ENCODE measurements at regions not wholly inside any gene's neighbourhood (a gene's known extent, or its start where the extent isn't known, plus 50 kb on each side); places are given as distances from the start of the nearest gene placed in this dataset.

- Mint-ChIP-seq H3K27me3 (ENCODE audit: insufficient read depth, unreplicated experiment) (peaks cover 3% of the 10 kb centered on the region), H3K27ac (ENCODE audit: unreplicated experiment) (no peak overlapping the region), H3K4me3 (ENCODE audit: unreplicated experiment) (no peak overlapping the region), H3K9me3 (ENCODE audit: unreplicated experiment) (no peaks in the 10 kb centered on the region), H3K4me1 (ENCODE audit: low read depth, unreplicated experiment) (no peaks in the 10 kb centered on the region), H3K36me3 (ENCODE audit: insufficient read depth, unreplicated experiment) (no peaks in the 10 kb centered on the region)
- no peak for TF ChIP-seq CTCF (IDR thresholded peaks at IDR 0.05; ENCODE audit: insufficient read depth in 1 of 2, low read depth in 1 of 2, low read length in 1 of 2, severe bottlenecking in 1 of 2, unreplicated experiment in 1 of 2)
- BruUV-seq (replicated peaks): no TSS peak
- intact Hi-C loops (cut with micrococcal nuclease; ENCODE audit: unreplicated experiment): no loop called here
- no peaks in the 10 kb centered on the region for H3K4me1 ChIP-seq
- H3K9me3 ChIP-seq: no peaks in the 10 kb centered on the region
- no peak for DNase-seq
- H3K27me3 ChIP-seq (replicated peaks; ENCODE audit: control insufficient read depth, insufficient read depth, low read length): no peaks in the 10 kb centered on the region
- CTCF ChIA-PET: no interaction called here
- POLR2A ChIA-PET: no interaction called here
- no peak overlapping the region for H3K4me3 ChIP-seq (ENCODE audit: low read depth, low read length)
- H3K36me3 ChIP-seq (ENCODE audit: control insufficient read depth, insufficient read depth, low read length): no peaks in the 10 kb centered on the region
These were observed 863.9 kb downstream of the BCL11B start for GRCh38 chr14:98408024-98408555.

GRCh38 chr14:98408713-98409112, 863.3 kb downstream of the BCL11B start:
- H3K4me3 ChIP-seq (ENCODE audit: low read depth, low read length): no peak overlapping the region
- ChIA-PET POLR2A (no interaction called here), CTCF (no interaction called here)
- H3K4me1 ChIP-seq: no peaks in the 10 kb centered on the region
- DNase-seq: no peak
- no peaks in the 10 kb centered on the region for H3K9me3 Mint-ChIP-seq (ENCODE audit: unreplicated experiment)
- H3K27ac Mint-ChIP-seq (ENCODE audit: unreplicated experiment): no peak overlapping the region
- peaks cover 3% of the 10 kb centered on the region for H3K27me3 Mint-ChIP-seq (ENCODE audit: insufficient read depth, unreplicated experiment)
- no peaks in the 10 kb centered on the region for H3K4me1 Mint-ChIP-seq (ENCODE audit: low read depth, unreplicated experiment)
- no TSS peak for BruUV-seq (replicated peaks)
- no peaks in the 10 kb centered on the region for H3K36me3 Mint-ChIP-seq (ENCODE audit: insufficient read depth, unreplicated experiment)
- H3K27me3 ChIP-seq (replicated peaks; ENCODE audit: control insufficient read depth, insufficient read depth, low read length): no peaks in the 10 kb centered on the region
- no peaks in the 10 kb centered on the region for H3K36me3 ChIP-seq (ENCODE audit: control insufficient read depth, insufficient read depth, low read length)
- no peak for TF ChIP-seq CTCF (IDR thresholded peaks at IDR 0.05; ENCODE audit: insufficient read depth in 1 of 2, low read depth in 1 of 2, low read length in 1 of 2, severe bottlenecking in 1 of 2, unreplicated experiment in 1 of 2)
- no peaks in the 10 kb centered on the region for H3K9me3 ChIP-seq
- H3K4me3 Mint-ChIP-seq (ENCODE audit: unreplicated experiment): no peak overlapping the region
- intact Hi-C loops (cut with micrococcal nuclease; ENCODE audit: unreplicated experiment): no loop called here

- no peaks in the 10 kb centered on the region for H3K27me3 ChIP-seq (replicated peaks; ENCODE audit: control insufficient read depth, insufficient read depth, low read length)
- POLR2A ChIA-PET: no interaction called here
- intact Hi-C loops (cut with micrococcal nuclease; ENCODE audit: unreplicated experiment): no loop called here
- TF ChIP-seq CTCF (IDR thresholded peaks at IDR 0.05; ENCODE audit: insufficient read depth in 1 of 2, low read depth in 1 of 2, low read length in 1 of 2, severe bottlenecking in 1 of 2, unreplicated experiment in 1 of 2): no peak
- Mint-ChIP-seq H3K4me1 (ENCODE audit: low read depth, unreplicated experiment) (no peaks in the 10 kb centered on the region), H3K27me3 (ENCODE audit: insufficient read depth, unreplicated experiment) (peaks cover 3% of the 10 kb centered on the region), H3K9me3 (ENCODE audit: unreplicated experiment) (no peaks in the 10 kb centered on the region), H3K36me3 (ENCODE audit: insufficient read depth, unreplicated experiment) (no peaks in the 10 kb centered on the region), H3K27ac (ENCODE audit: unreplicated experiment) (no peak overlapping the region), H3K4me3 (ENCODE audit: unreplicated experiment) (no peak overlapping the region)
- no peak overlapping the region for H3K4me3 ChIP-seq (ENCODE audit: low read depth, low read length)
- H3K9me3 ChIP-seq: no peaks in the 10 kb centered on the region
- no TSS peak for BruUV-seq (replicated peaks)
- CTCF ChIA-PET: no interaction called here
- no peaks in the 10 kb centered on the region for H3K4me1 ChIP-seq
- H3K36me3 ChIP-seq (ENCODE audit: control insufficient read depth, insufficient read depth, low read length): no peaks in the 10 kb centered on the region
- no peak for DNase-seq
These were observed 860.8 kb downstream of the BCL11B start for GRCh38 chr14:98411154-98411553.

Data from Caco-2 (cell line).